ENCODE measurements at regions not wholly inside any gene's neighbourhood (a gene's known extent, or its start where the extent isn't known, plus 50 kb on each side); places are given as distances from the start of the nearest gene placed in this dataset.

DNA sequence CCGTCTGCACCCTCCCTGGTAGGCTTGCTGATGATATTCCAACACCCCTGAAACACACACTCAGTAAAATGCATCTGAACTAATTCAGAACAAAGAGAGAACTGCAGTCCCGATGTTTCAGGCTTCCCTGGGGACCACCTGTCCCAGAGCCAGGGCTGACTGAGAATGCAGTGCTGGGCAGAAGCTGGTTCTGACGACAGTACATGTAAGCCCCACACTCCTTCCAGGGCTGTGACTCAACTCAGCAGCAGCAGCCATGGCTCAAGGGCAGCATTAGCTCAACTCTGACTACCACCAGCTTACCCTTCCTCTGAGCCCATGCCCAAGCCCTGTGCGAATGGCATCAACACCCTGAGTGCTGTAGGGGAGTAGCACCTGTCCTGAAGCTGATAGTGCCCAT is 56.4 kb upstream of the SIPA1L2 start:
- no peak for TF ChIP-seq CTCF (IDR thresholded peaks at IDR 0.05)
- no peak for TF ChIP-seq POLR2AphosphoS5 (IDR thresholded peaks at IDR 0.05; ENCODE audit: insufficient read depth in 1 of 2, low read depth in 1 of 2)
- TF ChIP-seq POLR2A (IDR thresholded peaks at IDR 0.05) = no peak

Data from vagina (tissue), 2 donors.